ENCODE measurements at regions not wholly inside any gene's neighbourhood (a gene's known extent, or its start where the extent isn't known, plus 50 kb on each side); places are given as distances from the start of the nearest gene placed in this dataset.

DNA sequence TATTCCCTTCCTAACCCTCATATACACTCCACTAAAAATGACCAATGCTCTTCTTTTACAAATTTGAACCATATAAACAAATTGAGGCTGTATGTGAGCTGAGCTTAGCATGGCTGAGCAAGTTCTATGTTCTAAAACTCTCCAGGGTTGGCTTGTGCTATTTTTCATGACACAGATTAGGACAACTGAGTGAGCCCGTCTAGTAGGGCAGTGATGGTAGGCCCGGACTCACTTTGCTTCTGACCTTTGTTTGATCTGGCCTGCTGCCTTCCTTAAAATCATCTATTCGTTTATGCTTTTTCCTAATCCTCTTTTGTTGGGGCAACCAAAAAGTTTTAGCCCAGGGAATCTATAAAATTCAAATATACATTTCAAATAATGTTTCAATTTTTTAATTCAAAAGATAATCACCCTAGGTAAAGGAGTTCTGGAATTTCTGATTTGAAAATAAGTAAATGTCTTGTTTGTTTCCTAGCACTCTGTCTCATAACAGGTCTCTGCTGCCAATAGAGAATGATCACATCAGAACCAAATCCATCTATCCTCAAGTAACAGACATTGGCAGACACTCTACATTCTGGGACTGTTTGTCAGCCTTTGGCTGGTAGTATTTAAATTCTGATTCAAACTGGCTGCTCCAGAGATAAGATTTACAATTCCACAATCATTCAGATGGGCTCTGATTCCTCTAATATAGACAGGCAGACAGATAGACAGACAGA is 217.0 kb upstream of the TARS1 start:
- no peak for DNase-seq

DNA sequence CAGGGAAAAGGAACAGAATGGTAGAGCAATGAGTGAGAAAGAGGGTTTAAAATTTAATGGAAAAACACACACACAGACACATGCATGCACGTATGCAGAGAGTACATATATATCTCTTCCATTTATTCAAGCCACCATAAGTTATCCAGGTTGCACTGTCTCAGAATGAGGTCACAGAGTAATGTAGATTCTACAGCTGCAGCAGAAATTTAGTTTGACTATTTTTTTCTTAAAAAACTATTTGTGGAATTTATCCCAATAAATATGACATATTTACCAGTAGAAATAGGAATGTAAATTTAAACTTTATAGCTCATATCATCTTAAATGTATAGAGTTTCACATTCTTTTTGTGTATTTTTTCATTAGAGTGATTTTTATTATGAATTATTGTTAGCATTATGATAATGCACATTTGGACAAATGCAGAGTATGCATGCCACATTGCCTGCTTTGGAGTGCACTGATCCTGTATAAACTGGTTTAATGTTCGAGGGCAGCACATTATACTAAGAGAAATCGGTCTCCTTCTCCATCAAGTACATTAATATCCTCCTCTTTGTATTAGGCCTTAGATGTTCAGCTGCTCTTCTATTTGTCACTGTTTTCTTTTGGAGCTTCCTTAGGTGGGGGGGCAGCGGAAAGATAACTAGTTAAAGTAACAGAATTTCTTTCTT is 216.3 kb upstream of the TARS1 start:
- DNase-seq: no peak

DNA sequence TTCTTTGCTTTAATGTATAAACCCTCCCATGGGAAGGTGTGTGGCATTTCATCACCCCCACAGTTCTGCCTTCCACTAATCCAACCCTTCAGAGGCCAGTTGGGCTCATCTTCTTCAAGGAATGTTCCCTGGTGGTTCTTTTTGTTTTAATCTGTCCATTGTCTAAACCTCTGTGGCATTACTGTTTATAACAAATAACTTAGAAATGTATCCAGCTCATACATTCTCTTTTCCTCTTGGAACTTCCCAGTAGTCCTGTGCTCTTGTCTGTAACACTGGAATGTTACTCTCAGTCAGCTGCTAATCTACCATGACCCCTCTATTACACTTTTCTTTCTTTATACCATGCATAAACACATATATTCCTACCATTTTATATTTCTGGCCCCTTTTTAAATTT is 213.5 kb upstream of the TARS1 start:
- DNase-seq: no peak

GRCh38 chr5:33227746-33228145 is 213.0 kb upstream of the TARS1 start:
- no peak for DNase-seq

DNA sequence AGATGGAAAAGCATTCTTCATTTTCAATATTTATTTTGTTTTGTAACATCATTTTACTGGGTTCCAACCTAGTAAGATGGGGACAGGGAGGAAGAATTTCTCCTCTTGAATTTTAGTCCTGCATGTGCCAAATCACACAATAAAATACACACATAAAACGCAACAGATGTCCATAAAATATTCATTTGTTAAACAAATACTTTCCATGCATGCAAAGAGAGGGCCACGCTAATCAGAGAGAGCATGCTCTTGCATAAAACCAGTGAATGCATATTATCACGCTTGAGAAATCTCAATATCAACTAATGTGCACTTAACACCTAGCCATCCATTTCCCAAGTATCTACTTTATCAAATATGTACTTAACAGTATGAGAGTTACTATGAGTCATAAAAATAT is 212.6 kb upstream of the TARS1 start:
- DNase-seq: no peak

DNA sequence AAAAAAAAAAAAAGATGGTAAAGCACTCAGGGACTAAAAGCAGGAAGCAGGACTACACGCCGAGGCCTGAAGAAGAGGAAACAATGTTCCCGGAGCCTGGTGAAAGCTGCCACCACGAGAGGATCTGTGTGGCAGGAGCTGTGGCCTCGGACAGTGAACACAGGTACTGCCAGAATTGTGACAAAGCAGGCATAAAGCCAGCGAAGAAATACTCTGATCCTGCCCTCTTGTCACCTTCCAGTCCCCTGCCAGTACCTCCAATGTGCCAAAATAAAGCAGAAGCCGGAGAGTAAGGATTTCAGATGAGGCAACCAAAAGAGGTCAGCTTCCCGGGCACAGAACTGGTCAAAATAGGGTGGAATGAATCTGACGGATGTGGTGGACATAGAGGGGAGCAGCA is 211.5 kb upstream of the TARS1 start:
- DNase-seq: peak in 3 of 4 experiments; percentile 13 to 44 (median 39)

- no peak for DNase-seq
These were observed 210.2 kb upstream of the TARS1 start for GRCh38 chr5:33230467-33231078.

GRCh38 chr5:33231214-33231710 is 209.5 kb upstream of the TARS1 start:
- DNase-seq: no peak

DNA sequence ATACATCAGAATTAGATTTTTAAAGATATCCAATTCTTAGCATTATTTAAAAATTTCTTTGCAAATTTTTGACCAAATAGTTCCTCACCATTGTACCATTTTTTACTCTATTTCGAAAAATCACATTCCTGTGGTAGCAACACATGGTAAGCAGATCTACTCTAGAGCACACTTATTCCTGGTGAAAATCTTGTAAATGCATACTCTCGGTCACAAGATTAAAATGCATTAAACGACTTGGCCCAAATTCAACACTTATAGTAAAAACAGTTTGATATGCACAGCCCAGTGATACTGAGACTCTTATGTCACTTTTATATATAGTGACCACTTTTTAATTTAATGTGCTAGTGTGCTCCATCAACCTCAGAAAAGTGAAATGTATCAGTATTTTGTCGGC is 208.8 kb upstream of the TARS1 start:
- DNase-seq: no peak

GRCh38 chr5:33232731-33233505 is 207.8 kb upstream of the TARS1 start:
- DNase-seq: no peak

GRCh38 chr5:33235304-33235703 is 205.5 kb upstream of the TARS1 start:
- no peak for DNase-seq

DNA sequence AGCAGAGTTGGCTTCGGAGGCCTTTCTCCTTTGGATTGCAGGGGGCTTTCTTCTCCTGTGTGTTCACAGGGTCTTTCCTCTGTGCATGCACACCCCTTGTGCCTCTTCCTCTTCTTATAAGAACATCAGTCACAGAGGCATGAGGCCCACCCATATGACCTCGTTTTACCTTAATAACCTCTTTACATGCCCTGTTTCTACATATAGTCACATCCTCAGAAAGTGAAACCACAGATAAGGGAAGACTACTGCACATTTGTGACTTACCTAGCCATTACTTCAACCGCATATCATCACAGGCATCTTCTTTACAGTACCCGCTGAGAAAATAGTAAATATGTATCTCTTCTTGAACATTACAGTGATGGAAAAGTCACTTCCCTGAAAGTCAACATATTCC is 204.9 kb upstream of the TARS1 start:
- DNase-seq: no peak

GRCh38 chr5:33237471-33237870 is 203.3 kb upstream of the TARS1 start:
- peak in 2 of 4 experiments; percentile 7 to 15 for DNase-seq

GRCh38 chr5:33238826-33239695 is 201.7 kb upstream of the TARS1 start:
- no peak for DNase-seq

DNA sequence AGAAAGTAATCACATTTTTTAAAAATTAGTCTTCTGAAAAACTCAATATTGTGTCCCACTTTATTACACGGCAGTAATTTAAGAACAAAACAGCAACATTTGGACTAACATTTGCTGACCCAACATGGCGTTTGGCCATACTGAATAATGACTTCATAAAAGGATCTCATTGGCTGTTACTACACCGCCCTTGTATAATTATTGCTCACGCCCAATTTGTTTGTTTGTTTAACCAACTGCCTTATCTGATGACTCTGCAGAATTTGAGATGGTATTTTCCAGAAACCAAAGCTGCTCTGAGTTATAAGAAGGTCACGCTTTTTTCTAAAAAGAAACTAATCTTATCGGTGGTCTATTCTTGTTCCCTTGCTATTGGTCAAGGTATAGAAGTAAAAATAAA is 200.2 kb upstream of the TARS1 start:
- no peak for DNase-seq

DNA sequence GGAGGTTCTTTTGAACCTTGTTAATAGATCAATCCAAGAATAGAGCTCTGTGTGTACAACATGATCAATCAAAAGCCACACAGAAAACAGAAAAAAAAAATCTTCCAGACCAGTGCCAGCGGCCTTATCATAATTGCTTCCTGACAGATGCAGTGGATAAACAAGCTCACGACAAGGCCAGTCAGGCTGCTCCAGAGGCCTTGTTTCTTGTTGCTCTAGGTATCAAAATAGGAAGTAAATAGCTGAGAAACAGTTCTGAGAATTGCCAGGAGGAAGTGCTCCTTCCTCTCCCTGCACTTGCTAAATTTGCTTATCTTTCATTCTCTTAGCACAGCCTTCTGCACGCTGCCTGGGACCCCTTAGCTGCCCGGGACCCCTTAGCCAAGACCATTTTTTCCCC is 199.0 kb upstream of the TARS1 start:
- DNase-seq: peak; percentile 44 to 80 (median 70)

DNA sequence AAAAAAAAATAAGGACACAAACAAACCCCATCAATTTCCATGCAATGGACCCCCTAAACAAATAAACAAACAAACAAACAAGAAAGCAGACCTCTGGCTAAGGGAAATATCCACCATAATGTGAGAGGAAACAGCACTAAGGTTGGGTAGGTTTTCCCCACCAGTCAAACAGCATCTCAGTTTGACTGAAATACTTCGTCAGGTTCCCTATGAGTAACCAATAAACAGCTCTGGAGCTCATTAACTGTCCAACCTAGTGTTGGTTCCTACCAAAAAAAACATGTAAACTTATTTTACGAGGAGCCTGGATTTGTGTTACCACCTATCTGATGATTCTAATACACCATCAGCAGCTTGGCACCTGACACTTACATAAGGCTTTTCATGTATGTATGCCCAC is 198.5 kb upstream of the TARS1 start:
- DNase-seq: no peak

- no peak for DNase-seq
These were observed 196.2 kb upstream of the TARS1 start for GRCh38 chr5:33244441-33245150.

- DNase-seq: no peak
These were observed 186.2 kb upstream of the TARS1 start for GRCh38 chr5:33254579-33254978.

GRCh38 chr5:33257807-33258429 is 182.8 kb upstream of the TARS1 start:
- DNase-seq: no peak

DNA sequence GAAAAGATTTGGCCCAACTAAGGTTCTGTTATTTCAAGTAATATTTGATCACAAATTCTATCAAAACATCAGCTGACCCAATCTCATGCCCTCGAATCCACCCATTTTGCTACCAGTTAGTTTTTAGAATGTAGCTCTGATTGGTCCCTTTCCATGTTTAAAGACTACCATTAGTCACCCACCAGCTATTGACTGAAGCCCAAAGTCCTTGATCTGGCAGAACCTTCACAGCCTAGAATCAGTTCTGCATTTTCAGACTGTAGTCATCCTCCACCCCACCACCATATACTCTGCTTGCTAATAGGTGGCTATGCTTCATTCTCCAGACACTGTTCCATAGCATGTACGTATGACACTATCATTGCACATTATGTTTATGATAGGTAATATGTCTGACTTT is 182.2 kb upstream of the TARS1 start:
- DNase-seq: no peak

All from suppressor macrophage (primary cell).